ENCODE measurements at regions not wholly inside any gene's neighbourhood (a gene's known extent, or its start where the extent isn't known, plus 50 kb on each side); places are given as distances from the start of the nearest gene placed in this dataset.

GRCh38 chr18:76708722-76709353, 113.5 kb upstream of the ZNF236 start:
- TF ChIP-seq CTCF (conservative IDR thresholded peaks at IDR 0.05; ENCODE audit: low read depth, low read length) (no peak), EZH2phosphoT487 (IDR thresholded peaks at IDR 0.05; ENCODE audit: borderline replicate concordance, low read length) (no peak), EZH2 (IDR thresholded peaks at IDR 0.05; ENCODE audit: low read length, unreplicated experiment) (no peak)
